ENCODE measurements at regions not wholly inside any gene's neighbourhood (a gene's known extent, or its start where the extent isn't known, plus 50 kb on each side); places are given as distances from the start of the nearest gene placed in this dataset.

DNA sequence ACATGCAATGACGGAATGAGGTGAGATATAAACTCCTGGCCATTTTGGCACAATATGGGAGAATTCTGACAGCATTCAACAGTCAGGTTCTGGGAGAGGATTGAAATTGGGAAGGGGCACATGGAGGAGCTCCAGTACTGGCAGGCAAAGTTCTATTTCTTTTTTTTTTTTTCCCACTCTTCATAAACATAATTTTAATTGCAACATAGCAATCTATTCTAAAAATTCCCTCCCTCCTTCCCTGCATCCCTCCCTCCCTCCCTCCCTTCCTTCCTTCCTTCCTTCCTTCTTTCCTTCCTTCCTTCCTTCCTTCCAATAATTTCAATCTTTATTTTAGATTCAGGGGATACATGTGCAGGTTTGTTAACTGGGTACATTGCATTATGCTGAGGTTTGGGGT lies 93.2 kb downstream of the PTCSC3 start:
- TF ChIP-seq, protein P1, sequence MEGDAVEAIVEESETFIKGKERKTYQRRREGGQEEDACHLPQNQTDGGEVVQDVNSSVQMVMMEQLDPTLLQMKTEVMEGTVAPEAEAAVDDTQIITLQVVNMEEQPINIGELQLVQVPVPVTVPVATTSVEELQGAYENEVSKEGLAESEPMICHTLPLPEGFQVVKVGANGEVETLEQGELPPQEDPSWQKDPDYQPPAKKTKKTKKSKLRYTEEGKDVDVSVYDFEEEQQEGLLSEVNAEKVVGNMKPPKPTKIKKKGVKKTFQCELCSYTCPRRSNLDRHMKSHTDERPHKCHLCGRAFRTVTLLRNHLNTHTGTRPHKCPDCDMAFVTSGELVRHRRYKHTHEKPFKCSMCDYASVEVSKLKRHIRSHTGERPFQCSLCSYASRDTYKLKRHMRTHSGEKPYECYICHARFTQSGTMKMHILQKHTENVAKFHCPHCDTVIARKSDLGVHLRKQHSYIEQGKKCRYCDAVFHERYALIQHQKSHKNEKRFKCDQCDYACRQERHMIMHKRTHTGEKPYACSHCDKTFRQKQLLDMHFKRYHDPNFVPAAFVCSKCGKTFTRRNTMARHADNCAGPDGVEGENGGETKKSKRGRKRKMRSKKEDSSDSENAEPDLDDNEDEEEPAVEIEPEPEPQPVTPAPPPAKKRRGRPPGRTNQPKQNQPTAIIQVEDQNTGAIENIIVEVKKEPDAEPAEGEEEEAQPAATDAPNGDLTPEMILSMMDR (IDR thresholded peaks at IDR 0.05), result no peak
- no peak for TF ChIP-seq POLR2A (IDR thresholded peaks at IDR 0.05)

Data from lower leg skin (tissue), 3 donors.